ENCODE measurements at regions not wholly inside any gene's neighbourhood (a gene's known extent, or its start where the extent isn't known, plus 50 kb on each side); places are given as distances from the start of the nearest gene placed in this dataset.

GRCh38 chr17:5864741-5865657, 205.2 kb upstream of the WSCD1 start:
- TF ChIP-seq CTCF (IDR thresholded peaks at IDR 0.05; ENCODE audit: low read depth, low read length) (no peak), EZH2phosphoT487 (IDR thresholded peaks at IDR 0.05; ENCODE audit: low read depth) (no peak)
